Mucosa of rectum (tissue), 2 donors: ENCODE measurements at regions not wholly inside any gene's neighbourhood (a gene's known extent, or its start where the extent isn't known, plus 50 kb on each side); places are given as distances from the start of the nearest gene placed in this dataset.

ENCODE experiments used
- H3K27ac ChIP-seq, 2 donors: one replicate each; pipeline ENCODE4 v1.7.0; 2013; ENCODE audit warnings: inconsistent platforms in 2 of 2, low read depth in 2 of 2, low read length in 2 of 2
- H3K27me3 ChIP-seq, 2 donors: one replicate each; pipeline ENCODE4 v1.7.0; 2013; ENCODE audit warnings: low read length in 2 of 2; ENCODE audit not compliant: control insufficient read depth in 2 of 2, insufficient read depth in 2 of 2
- H3K36me3 ChIP-seq, 2 donors: one replicate each; pipeline ENCODE4 v1.7.0; 2013; ENCODE audit warnings: low read length in 2 of 2; ENCODE audit not compliant: control insufficient read depth in 2 of 2, insufficient read depth in 2 of 2
- H3K4me1 ChIP-seq, 2 donors: one replicate each; pipeline ENCODE4 v1.7.0; 2013; ENCODE audit warnings: low read length in 2 of 2, mild to moderate bottlenecking in 1 of 2; ENCODE audit not compliant: control insufficient read depth in 2 of 2, insufficient read depth in 2 of 2
- H3K4me3 ChIP-seq, 2 donors: one replicate each; pipeline ENCODE4 v1.7.0; 2013; ENCODE audit warnings: low read length in 2 of 2
- H3K9ac ChIP-seq, 2 donors: one replicate each; pipeline ENCODE4 v1.7.0; 2013; ENCODE audit warnings: low read length in 2 of 2, low read depth in 1 of 2, mild to moderate bottlenecking in 1 of 2
- H3K9me3 ChIP-seq, 2 donors: one replicate each; pipeline ENCODE4 v1.7.0; 2013; ENCODE audit warnings: low read length in 2 of 2; ENCODE audit not compliant: control insufficient read depth in 2 of 2
- donor health status: healthy.
- donor health status: Normal muscosa, but diverticular disease.

DNA sequence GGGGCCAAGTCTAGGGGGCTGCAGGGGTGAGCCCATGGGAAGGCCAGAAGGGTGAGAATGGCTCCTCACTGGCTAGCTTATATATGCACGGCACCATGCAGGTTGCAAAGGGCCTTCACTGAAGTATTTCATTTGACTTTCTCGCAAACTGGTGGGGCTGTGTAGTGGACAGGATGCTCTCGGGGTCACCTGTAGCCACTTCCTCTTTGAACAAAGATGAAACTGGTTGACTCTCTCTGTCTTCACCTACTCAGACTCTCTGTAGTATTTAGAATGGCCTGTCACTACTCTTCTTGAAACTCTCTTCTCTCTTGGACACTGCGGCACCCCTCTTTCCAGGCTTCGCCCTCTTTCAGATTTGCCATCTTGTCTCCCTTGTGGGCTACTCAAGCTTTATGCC is 560.5 kb downstream of the PKHD1 start:
- Histone ChIP-seq H3K9ac (no peak overlapping the region), H3K27ac (no peak overlapping the region), H3K27me3 (no peaks in the 10 kb centered on the region), H3K36me3 (no peaks in the 10 kb centered on the region), H3K4me1 (no peaks in the 10 kb centered on the region), H3K4me3 (no peak overlapping the region), H3K9me3 (no peaks in the 10 kb centered on the region)

DNA sequence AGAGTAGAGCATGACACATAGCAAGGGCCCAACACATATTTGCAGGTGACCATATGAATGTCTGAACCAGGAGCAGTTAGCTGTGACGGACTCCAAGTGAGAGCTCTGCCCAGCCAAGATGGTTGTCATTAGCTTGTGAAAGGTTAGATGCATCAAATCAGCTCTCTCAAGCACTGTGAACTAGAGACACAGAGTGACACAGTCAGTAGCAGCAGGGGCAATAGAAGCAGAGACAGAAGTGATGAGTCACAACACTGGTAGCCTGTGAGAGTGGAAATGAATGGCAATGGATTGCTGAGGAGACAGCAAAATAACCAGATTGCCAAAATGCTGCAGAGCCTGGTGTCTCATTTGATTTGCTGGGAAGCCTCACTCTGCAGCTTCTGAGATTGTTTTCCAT is 558.9 kb downstream of the PKHD1 start:
- H3K4me1 ChIP-seq, result no peaks in the 10 kb centered on the region
- no peak overlapping the region for H3K27ac ChIP-seq
- H3K9ac ChIP-seq, result no peak overlapping the region
- no peaks in the 10 kb centered on the region for H3K36me3 ChIP-seq
- H3K9me3 ChIP-seq, result no peaks in the 10 kb centered on the region
- no peaks in the 10 kb centered on the region for H3K27me3 ChIP-seq
- H3K4me3 ChIP-seq, result no peak overlapping the region

DNA sequence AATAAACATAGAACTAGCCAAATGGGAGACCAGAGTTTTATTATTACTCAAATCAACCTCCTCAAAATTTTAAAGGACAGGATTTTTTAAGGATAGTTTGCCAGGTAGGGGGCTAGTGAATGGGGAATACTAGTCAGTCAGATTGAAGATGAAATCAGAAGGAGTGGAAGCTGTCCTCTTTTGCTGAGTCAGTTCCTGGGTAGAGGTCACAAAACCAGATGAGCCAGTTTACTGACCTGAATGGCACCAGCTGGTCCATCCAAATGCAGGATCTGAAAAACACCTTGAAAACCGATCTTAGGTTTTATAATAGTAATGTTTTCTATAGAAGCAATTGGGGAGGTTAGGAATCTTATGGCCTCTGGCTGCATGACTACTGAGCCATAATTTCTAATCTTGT is 558.2 kb downstream of the PKHD1 start:
- no peak overlapping the region for H3K27ac ChIP-seq
- no peaks in the 10 kb centered on the region for H3K27me3 ChIP-seq
- H3K4me1 ChIP-seq, result no peaks in the 10 kb centered on the region
- H3K9ac ChIP-seq, result no peak overlapping the region
- H3K36me3 ChIP-seq, result no peaks in the 10 kb centered on the region
- no peaks in the 10 kb centered on the region for H3K9me3 ChIP-seq
- H3K4me3 ChIP-seq, result no peak overlapping the region

DNA sequence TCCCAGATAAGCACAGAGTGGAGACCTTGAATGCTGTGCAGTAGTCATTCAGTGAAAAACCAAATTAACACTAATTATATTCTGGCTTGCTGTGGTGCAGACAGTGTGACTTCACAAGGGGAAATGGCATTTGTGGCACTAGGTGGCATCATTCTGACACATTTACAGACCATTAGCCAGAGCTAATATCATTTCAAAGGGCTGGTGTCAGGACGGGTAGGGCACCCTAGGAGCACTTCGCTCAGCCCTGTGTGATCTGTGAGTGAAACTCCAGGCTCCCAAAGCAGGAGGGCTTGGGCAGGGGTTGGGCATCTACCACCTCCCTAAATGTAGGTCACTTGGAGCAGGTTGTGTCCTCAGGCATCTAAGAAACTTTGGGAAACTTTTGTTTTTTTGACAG is 555.8 kb downstream of the PKHD1 start:
- Histone ChIP-seq H3K4me3 (no peak overlapping the region), H3K27ac (no peak overlapping the region), H3K4me1 (no peaks in the 10 kb centered on the region), H3K9ac (no peak overlapping the region), H3K36me3 (no peaks in the 10 kb centered on the region), H3K9me3 (no peaks in the 10 kb centered on the region), H3K27me3 (no peaks in the 10 kb centered on the region)

DNA sequence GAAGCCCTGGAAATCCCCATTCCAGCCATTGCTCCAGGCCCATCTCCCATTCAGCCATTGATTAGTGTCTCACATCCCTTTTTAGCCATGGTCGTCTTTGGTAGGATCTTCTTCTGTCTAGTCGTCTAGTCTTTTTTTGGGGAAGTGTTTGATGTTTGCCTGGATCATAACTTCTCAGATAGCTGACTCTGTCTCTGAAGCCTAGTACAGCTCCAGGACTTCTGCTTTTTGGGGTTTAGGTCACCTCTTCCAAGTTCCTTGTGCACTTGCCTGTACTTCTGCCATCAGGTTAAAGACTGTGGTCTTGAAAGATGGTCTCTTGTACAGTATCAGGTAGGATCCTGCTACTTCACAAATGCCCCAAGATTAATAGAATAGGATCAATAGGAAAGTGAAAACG is 553.5 kb downstream of the PKHD1 start:
- no peak overlapping the region for H3K9ac ChIP-seq
- no peak overlapping the region for H3K27ac ChIP-seq
- no peaks in the 10 kb centered on the region for H3K36me3 ChIP-seq
- no peaks in the 10 kb centered on the region for H3K27me3 ChIP-seq
- H3K4me3 ChIP-seq, result no peak overlapping the region
- no peaks in the 10 kb centered on the region for H3K9me3 ChIP-seq
- H3K4me1 ChIP-seq, result no peaks in the 10 kb centered on the region

DNA sequence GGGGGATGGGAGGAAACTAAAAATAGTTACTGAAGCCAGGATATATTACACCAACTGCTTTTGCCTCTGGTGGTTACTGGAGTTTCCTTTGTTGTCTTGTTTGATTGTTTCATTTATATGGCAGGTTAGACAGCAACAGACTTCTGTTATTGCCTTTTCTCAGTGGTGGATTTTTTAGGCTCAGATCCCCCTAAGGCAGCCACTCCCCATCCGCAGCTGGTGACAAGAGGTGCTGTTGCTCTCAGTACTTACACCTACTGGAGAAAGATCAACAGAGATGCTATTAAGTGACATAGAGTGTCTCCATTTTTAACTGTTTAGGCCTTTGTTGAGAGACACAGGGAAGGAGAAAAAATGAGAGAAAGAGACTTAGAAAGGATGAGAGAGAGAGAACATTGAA is 552.1 kb downstream of the PKHD1 start:
- no peak overlapping the region for H3K27ac ChIP-seq
- no peaks in the 10 kb centered on the region for H3K4me1 ChIP-seq
- no peak overlapping the region for H3K9ac ChIP-seq
- no peak overlapping the region for H3K4me3 ChIP-seq
- no peaks in the 10 kb centered on the region for H3K27me3 ChIP-seq
- no peaks in the 10 kb centered on the region for H3K36me3 ChIP-seq
- no peaks in the 10 kb centered on the region for H3K9me3 ChIP-seq

DNA sequence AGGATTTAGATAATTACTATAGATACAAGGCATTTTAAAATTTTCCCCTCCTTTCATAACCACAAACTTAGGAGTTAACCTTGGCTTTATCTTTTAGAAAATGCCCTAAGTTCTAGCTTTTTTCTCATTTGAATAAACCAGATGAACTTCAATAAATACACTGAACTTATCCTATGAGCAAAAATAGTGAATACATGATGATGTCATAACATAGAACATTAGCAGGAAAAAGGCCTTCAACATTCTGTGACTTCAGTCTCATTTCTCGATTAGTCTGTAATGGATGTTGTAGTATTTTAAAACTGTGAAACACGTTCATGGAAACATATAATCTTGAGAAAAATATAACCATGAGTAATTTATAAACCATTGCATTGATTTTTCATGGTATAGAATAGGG is 550.7 kb downstream of the PKHD1 start:
- H3K9ac ChIP-seq, result no peak overlapping the region
- H3K36me3 ChIP-seq, result no peaks in the 10 kb centered on the region
- no peak overlapping the region for H3K4me3 ChIP-seq
- no peaks in the 10 kb centered on the region for H3K27me3 ChIP-seq
- no peaks in the 10 kb centered on the region for H3K4me1 ChIP-seq
- H3K9me3 ChIP-seq, result no peaks in the 10 kb centered on the region
- no peak overlapping the region for H3K27ac ChIP-seq

DNA sequence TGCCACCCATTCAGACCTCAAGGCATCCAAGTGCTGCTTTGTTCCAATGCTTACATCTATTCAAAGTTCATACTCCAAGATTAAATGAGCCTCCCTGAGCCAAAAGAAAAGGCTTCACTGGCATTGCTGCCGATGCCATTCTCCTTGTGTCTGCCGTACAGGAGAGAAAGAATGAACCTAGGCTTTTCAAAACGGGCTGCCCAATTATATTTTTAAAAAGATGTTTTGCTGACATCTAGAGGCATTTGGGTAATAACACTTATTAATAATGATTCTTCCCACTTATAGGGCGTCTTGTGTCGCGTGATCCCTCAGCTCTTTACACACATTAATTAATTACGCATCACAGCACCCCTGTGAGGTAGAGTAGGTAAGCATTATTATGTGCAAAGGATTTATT is 545.6 kb downstream of the PKHD1 start:
- Histone ChIP-seq H3K9me3 (no peaks in the 10 kb centered on the region), H3K4me1 (no peaks in the 10 kb centered on the region), H3K27ac (no peak overlapping the region), H3K36me3 (no peaks in the 10 kb centered on the region), H3K27me3 (peaks cover 0 to 2% of the 10 kb centered on the region in 2 donors), H3K9ac (no peak overlapping the region), H3K4me3 (no peak overlapping the region)

DNA sequence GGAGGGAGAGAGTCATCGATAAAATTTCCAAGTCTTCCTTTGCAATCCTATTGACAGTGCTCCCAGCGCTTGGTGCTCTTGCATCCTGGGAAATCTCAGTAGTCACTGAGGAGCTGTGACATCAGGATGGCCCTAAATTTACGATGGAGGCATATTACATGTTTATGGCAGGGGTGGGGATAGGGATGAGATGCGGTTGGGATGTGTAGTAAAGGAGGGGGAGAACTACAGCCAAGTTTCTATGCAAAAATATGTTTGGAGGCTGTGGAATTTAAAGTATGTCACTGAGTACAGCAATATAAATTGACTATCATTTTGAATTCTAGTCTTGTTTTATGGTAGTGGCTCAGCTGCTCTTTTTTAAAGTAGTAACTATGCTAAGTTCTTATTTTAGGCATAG is 544.9 kb downstream of the PKHD1 start:
- Histone ChIP-seq H3K36me3 (no peaks in the 10 kb centered on the region), H3K4me3 (no peak overlapping the region), H3K4me1 (no peaks in the 10 kb centered on the region), H3K27ac (no peak overlapping the region), H3K9me3 (no peaks in the 10 kb centered on the region), H3K9ac (no peak overlapping the region), H3K27me3 (peaks cover 0 to 2% of the 10 kb centered on the region in 2 donors)

DNA sequence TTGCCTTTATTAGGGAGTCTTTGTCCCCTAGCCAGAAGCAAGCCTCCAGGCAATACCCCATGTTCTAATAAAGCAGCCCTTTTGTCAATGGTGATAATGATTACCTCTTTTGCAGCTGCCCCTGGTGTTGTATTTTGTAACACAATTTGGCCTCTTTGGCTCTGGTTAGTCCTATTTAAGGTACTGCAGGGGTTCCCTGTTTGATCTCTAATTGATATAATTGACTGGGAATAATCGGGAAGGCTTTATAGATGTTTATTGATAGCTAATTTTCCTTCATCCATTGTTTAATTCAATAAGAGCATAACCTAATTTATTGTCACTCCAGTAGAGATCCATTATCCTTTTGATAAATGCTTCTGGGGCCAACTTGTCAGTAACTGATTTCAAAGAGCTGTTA is 537.2 kb downstream of the PKHD1 start:
- H3K27me3 ChIP-seq, result no peaks in the 10 kb centered on the region
- H3K9ac ChIP-seq, result no peak overlapping the region
- no peak overlapping the region for H3K27ac ChIP-seq
- no peaks in the 10 kb centered on the region for H3K36me3 ChIP-seq
- H3K9me3 ChIP-seq, result no peaks in the 10 kb centered on the region
- no peaks in the 10 kb centered on the region for H3K4me1 ChIP-seq
- no peak overlapping the region for H3K4me3 ChIP-seq

DNA sequence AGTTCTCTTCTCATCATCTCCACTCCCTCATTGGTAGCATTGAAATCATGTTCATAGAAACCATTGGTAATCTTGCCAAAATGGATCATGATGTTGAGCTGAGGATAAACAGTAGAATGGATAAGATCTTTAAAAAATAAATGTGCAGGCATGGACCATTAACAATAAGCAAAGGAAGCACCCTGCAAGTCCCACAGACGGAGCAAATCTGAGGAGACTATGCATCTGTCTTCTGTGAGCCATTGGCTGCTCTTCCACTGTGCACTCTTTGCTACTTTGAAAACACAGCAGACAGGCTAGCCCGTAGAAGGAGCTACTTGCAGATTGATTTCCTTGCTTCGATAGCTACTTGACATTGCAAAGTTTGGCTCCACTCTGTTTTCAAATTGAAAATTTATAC is 535.0 kb downstream of the PKHD1 start:
- no peaks in the 10 kb centered on the region for H3K36me3 ChIP-seq
- no peaks in the 10 kb centered on the region for H3K27me3 ChIP-seq
- H3K4me1 ChIP-seq, result no peaks in the 10 kb centered on the region
- no peak overlapping the region for H3K9ac ChIP-seq
- no peak overlapping the region for H3K4me3 ChIP-seq
- H3K27ac ChIP-seq, result no peak overlapping the region
- H3K9me3 ChIP-seq, result no peaks in the 10 kb centered on the region
